ENCODE measurements at regions not wholly inside any gene's neighbourhood (a gene's known extent, or its start where the extent isn't known, plus 50 kb on each side); places are given as distances from the start of the nearest gene placed in this dataset.

DNA sequence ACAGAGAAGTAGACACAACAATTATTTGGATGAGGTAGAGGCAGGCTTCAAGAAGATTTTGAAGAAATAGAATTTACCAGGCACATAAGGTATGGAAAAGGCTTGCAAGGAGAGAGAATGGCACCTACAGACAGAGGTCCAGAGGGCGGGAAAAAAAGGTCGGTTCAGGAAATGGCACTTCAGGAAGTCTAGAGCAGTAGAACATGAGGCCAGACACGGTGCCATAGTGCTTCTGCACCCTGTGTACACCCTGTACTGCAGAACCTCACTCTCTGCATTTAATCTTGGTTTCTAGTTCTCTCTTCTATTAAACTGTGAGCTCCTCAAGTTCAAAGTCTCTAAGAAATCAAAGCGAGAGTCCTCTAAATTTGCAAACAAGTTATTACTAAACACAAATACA is 113.4 kb upstream of the C2CD4B start:
- DNase-seq (ENCODE audit: low spot score) (no peak), ATAC-seq (no peak)
- ChIA-PET POLR2A (no interaction called here), CTCF (interaction anchor here (1.1 to 1.9 kb wide), 4 partner anchors 14 to 66 kb away, joined by 3 to 19 read pairs (median 4); no protein-coding TSS in a partner anchor)
- H3K4me1 Mint-ChIP-seq, result no peaks in the 10 kb centered on the region; the same call in 1 of the 2 replicates
- no peak for TF ChIP-seq GABPB1 (CRISPR knock-in tag; IDR thresholded peaks at IDR 0.05)
- TF ChIP-seq MXD4 (CRISPR knock-in tag; IDR thresholded peaks at IDR 0.05; ENCODE audit: borderline replicate concordance), result no peak
- TF ChIP-seq ESRRA (CRISPR knock-in tag; IDR thresholded peaks at IDR 0.05; ENCODE audit: borderline replicate concordance), result no peak
- no peak for TF ChIP-seq TEAD1 (CRISPR knock-in tag; IDR thresholded peaks at IDR 0.05)
- TF ChIP-seq, protein P1, sequence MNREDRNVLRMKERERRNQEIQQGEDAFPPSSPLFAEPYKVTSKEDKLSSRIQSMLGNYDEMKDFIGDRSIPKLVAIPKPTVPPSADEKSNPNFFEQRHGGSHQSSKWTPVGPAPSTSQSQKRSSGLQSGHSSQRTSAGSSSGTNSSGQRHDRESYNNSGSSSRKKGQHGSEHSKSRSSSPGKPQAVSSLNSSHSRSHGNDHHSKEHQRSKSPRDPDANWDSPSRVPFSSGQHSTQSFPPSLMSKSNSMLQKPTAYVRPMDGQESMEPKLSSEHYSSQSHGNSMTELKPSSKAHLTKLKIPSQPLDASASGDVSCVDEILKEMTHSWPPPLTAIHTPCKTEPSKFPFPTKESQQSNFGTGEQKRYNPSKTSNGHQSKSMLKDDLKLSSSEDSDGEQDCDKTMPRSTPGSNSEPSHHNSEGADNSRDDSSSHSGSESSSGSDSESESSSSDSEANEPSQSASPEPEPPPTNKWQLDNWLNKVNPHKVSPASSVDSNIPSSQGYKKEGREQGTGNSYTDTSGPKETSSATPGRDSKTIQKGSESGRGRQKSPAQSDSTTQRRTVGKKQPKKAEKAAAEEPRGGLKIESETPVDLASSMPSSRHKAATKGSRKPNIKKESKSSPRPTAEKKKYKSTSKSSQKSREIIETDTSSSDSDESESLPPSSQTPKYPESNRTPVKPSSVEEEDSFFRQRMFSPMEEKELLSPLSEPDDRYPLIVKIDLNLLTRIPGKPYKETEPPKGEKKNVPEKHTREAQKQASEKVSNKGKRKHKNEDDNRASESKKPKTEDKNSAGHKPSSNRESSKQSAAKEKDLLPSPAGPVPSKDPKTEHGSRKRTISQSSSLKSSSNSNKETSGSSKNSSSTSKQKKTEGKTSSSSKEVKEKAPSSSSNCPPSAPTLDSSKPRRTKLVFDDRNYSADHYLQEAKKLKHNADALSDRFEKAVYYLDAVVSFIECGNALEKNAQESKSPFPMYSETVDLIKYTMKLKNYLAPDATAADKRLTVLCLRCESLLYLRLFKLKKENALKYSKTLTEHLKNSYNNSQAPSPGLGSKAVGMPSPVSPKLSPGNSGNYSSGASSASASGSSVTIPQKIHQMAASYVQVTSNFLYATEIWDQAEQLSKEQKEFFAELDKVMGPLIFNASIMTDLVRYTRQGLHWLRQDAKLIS (CRISPR knock-in tag; IDR thresholded peaks at IDR 0.05; ENCODE audit: borderline replicate concordance), result no peak
- TF ChIP-seq, protein P2, sequence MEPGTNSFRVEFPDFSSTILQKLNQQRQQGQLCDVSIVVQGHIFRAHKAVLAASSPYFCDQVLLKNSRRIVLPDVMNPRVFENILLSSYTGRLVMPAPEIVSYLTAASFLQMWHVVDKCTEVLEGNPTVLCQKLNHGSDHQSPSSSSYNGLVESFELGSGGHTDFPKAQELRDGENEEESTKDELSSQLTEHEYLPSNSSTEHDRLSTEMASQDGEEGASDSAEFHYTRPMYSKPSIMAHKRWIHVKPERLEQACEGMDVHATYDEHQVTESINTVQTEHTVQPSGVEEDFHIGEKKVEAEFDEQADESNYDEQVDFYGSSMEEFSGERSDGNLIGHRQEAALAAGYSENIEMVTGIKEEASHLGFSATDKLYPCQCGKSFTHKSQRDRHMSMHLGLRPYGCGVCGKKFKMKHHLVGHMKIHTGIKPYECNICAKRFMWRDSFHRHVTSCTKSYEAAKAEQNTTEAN (CRISPR knock-in tag; IDR thresholded peaks at IDR 0.05), result no peak
- TF ChIP-seq ZBTB21 (CRISPR knock-in tag; IDR thresholded peaks at IDR 0.05; ENCODE audit: borderline replicate concordance), result no peak
- no peak for TF ChIP-seq EMX1 (CRISPR knock-in tag; IDR thresholded peaks at IDR 0.05)
- TF ChIP-seq, protein P3, sequence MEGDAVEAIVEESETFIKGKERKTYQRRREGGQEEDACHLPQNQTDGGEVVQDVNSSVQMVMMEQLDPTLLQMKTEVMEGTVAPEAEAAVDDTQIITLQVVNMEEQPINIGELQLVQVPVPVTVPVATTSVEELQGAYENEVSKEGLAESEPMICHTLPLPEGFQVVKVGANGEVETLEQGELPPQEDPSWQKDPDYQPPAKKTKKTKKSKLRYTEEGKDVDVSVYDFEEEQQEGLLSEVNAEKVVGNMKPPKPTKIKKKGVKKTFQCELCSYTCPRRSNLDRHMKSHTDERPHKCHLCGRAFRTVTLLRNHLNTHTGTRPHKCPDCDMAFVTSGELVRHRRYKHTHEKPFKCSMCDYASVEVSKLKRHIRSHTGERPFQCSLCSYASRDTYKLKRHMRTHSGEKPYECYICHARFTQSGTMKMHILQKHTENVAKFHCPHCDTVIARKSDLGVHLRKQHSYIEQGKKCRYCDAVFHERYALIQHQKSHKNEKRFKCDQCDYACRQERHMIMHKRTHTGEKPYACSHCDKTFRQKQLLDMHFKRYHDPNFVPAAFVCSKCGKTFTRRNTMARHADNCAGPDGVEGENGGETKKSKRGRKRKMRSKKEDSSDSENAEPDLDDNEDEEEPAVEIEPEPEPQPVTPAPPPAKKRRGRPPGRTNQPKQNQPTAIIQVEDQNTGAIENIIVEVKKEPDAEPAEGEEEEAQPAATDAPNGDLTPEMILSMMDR (IDR thresholded peaks at IDR 0.05), result no peak
- TF ChIP-seq, protein P4, sequence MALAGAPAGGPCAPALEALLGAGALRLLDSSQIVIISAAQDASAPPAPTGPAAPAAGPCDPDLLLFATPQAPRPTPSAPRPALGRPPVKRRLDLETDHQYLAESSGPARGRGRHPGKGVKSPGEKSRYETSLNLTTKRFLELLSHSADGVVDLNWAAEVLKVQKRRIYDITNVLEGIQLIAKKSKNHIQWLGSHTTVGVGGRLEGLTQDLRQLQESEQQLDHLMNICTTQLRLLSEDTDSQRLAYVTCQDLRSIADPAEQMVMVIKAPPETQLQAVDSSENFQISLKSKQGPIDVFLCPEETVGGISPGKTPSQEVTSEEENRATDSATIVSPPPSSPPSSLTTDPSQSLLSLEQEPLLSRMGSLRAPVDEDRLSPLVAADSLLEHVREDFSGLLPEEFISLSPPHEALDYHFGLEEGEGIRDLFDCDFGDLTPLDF (CRISPR knock-in tag; IDR thresholded peaks at IDR 0.05), result no peak
- TF ChIP-seq, protein P5, sequence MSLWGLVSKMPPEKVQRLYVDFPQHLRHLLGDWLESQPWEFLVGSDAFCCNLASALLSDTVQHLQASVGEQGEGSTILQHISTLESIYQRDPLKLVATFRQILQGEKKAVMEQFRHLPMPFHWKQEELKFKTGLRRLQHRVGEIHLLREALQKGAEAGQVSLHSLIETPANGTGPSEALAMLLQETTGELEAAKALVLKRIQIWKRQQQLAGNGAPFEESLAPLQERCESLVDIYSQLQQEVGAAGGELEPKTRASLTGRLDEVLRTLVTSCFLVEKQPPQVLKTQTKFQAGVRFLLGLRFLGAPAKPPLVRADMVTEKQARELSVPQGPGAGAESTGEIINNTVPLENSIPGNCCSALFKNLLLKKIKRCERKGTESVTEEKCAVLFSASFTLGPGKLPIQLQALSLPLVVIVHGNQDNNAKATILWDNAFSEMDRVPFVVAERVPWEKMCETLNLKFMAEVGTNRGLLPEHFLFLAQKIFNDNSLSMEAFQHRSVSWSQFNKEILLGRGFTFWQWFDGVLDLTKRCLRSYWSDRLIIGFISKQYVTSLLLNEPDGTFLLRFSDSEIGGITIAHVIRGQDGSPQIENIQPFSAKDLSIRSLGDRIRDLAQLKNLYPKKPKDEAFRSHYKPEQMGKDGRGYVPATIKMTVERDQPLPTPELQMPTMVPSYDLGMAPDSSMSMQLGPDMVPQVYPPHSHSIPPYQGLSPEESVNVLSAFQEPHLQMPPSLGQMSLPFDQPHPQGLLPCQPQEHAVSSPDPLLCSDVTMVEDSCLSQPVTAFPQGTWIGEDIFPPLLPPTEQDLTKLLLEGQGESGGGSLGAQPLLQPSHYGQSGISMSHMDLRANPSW (CRISPR knock-in tag; conservative IDR thresholded peaks at IDR 0.05; ENCODE audit: low read depth), result no peak
- no peak for TF ChIP-seq FOXJ3 (CRISPR knock-in tag; IDR thresholded peaks at IDR 0.05; ENCODE audit: borderline replicate concordance)
- no peak for TF ChIP-seq JAZF1 (CRISPR knock-in tag; IDR thresholded peaks at IDR 0.05)
- TF ChIP-seq, protein P6, sequence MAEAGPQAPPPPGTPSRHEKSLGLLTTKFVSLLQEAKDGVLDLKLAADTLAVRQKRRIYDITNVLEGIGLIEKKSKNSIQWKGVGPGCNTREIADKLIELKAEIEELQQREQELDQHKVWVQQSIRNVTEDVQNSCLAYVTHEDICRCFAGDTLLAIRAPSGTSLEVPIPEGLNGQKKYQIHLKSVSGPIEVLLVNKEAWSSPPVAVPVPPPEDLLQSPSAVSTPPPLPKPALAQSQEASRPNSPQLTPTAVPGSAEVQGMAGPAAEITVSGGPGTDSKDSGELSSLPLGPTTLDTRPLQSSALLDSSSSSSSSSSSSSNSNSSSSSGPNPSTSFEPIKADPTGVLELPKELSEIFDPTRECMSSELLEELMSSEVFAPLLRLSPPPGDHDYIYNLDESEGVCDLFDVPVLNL (CRISPR knock-in tag; IDR thresholded peaks at IDR 0.05; ENCODE audit: borderline replicate concordance, low read depth), result no peak
- no peak for TF ChIP-seq PRRX2 (CRISPR knock-in tag; IDR thresholded peaks at IDR 0.05)
- no peak for TF ChIP-seq SMAD4 (CRISPR knock-in tag; IDR thresholded peaks at IDR 0.05)
- TF ChIP-seq, protein P7, sequence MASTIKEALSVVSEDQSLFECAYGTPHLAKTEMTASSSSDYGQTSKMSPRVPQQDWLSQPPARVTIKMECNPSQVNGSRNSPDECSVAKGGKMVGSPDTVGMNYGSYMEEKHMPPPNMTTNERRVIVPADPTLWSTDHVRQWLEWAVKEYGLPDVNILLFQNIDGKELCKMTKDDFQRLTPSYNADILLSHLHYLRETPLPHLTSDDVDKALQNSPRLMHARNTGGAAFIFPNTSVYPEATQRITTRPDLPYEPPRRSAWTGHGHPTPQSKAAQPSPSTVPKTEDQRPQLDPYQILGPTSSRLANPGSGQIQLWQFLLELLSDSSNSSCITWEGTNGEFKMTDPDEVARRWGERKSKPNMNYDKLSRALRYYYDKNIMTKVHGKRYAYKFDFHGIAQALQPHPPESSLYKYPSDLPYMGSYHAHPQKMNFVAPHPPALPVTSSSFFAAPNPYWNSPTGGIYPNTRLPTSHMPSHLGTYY (CRISPR knock-in tag; IDR thresholded peaks at IDR 0.05), result no peak
- no peak for TF ChIP-seq GTF2I (CRISPR knock-in tag; conservative IDR thresholded peaks at IDR 0.05)
- no peak overlapping the region for H3K27ac Mint-ChIP-seq
- H3K27me3 Mint-ChIP-seq (ENCODE audit: low read depth), result no peaks in the 10 kb centered on the region
- H3K4me3 Mint-ChIP-seq, result no peak overlapping the region
- H3K9me3 Mint-ChIP-seq, result peaks cover 3% of the 10 kb centered on the region; the same call in 1 of the 2 replicates
- H3K36me3 Mint-ChIP-seq, result no peaks in the 10 kb centered on the region
